WI38 (cell line): ENCODE measurements at regions not wholly inside any gene's neighbourhood (a gene's known extent, or its start where the extent isn't known, plus 50 kb on each side); places are given as distances from the start of the nearest gene placed in this dataset.

ENCODE experiments used
- H3K4me3 ChIP-seq: 2 replicates; pipeline ENCODE4 v1.5.1; 2011; ENCODE audit warnings: low read depth, mild to moderate bottlenecking, control low read depth, low read length
- CTCF ChIP-seq: IDR thresholded peaks from 2 replicates; pipeline ENCODE4 v1.5.1; 2012; ENCODE audit warnings: low read depth, mild to moderate bottlenecking, control low read depth, low read length

- H3K4me3 ChIP-seq, result no peak overlapping the region
- no peak for TF ChIP-seq CTCF
These were observed 450.5 kb downstream of the ELAVL2 start for GRCh38 chr9:23375511-23375910.

- no peak overlapping the region for H3K4me3 ChIP-seq
- no peak for TF ChIP-seq CTCF
These were observed 446.2 kb downstream of the ELAVL2 start for GRCh38 chr9:23379842-23380241.

- H3K4me3 ChIP-seq, result no peak overlapping the region
- TF ChIP-seq CTCF, result no peak
These were observed 445.2 kb downstream of the ELAVL2 start for GRCh38 chr9:23380821-23381220.

- no peak for TF ChIP-seq CTCF
- H3K4me3 ChIP-seq, result no peak overlapping the region
These were observed 443.6 kb downstream of the ELAVL2 start for GRCh38 chr9:23382418-23382817.

- TF ChIP-seq CTCF, result no peak
- no peak overlapping the region for H3K4me3 ChIP-seq
These were observed 431.9 kb downstream of the ELAVL2 start for GRCh38 chr9:23394189-23394588.

GRCh38 chr9:23408874-23409273, 417.2 kb downstream of the ELAVL2 start:
- TF ChIP-seq CTCF, result no peak
- no peak overlapping the region for H3K4me3 ChIP-seq

- TF ChIP-seq CTCF, result no peak
- H3K4me3 ChIP-seq, result no peak overlapping the region
These were observed 414.0 kb downstream of the ELAVL2 start for GRCh38 chr9:23412046-23412445.

- no peak for TF ChIP-seq CTCF
- H3K4me3 ChIP-seq, result no peak overlapping the region
These were observed 413.6 kb downstream of the ELAVL2 start for GRCh38 chr9:23412458-23412857.
